NCI-H187 (cell line): ENCODE measurements at regions not wholly inside any gene's neighbourhood (a gene's known extent, or its start where the extent isn't known, plus 50 kb on each side); places are given as distances from the start of the nearest gene placed in this dataset.

ENCODE experiments used
- DNase-seq, 2 experiments: peaks; one replicate each; lab custom pipeline; 2025; lab: John Stamatoyannopoulos, UW

- DNase-seq = no peak
These were observed 136.3 kb upstream of the SLC22A23 start for GRCh38 chr6:3593161-3593560.

GRCh38 chr6:3592371-3592941 is 135.6 kb upstream of the SLC22A23 start:
- DNase-seq = no peak

- no peak for DNase-seq
These were observed 135.1 kb upstream of the SLC22A23 start for GRCh38 chr6:3591970-3592369.

- DNase-seq = no peak
These were observed 130.8 kb upstream of the SLC22A23 start for GRCh38 chr6:3587660-3588059.

- DNase-seq = no peak
These were observed 128.6 kb upstream of the SLC22A23 start for GRCh38 chr6:3585320-3585935.

GRCh38 chr6:3584606-3585005 is 127.8 kb upstream of the SLC22A23 start:
- no peak for DNase-seq

- DNase-seq = no peak
These were observed 124.6 kb upstream of the SLC22A23 start for GRCh38 chr6:3581469-3581868.

- no peak for DNase-seq
These were observed 122.9 kb upstream of the SLC22A23 start for GRCh38 chr6:3579652-3580175.

- DNase-seq = no peak
These were observed 122.1 kb upstream of the SLC22A23 start for GRCh38 chr6:3578981-3579380.

GRCh38 chr6:3577517-3577916 is 120.7 kb upstream of the SLC22A23 start:
- no peak for DNase-seq

GRCh38 chr6:3575701-3576100 is 118.9 kb upstream of the SLC22A23 start:
- no peak for DNase-seq

- DNase-seq = peak; percentile 72 to 81
These were observed 118.3 kb upstream of the SLC22A23 start for GRCh38 chr6:3575166-3575565.

- DNase-seq = no peak
These were observed 116.8 kb upstream of the SLC22A23 start for GRCh38 chr6:3573670-3574069.

- no peak for DNase-seq
These were observed 115.0 kb upstream of the SLC22A23 start for GRCh38 chr6:3571836-3572235.

- no peak for DNase-seq
These were observed 114.4 kb upstream of the SLC22A23 start for GRCh38 chr6:3571250-3571681.

GRCh38 chr6:3569816-3570215 is 113.0 kb upstream of the SLC22A23 start:
- DNase-seq = no peak

- no peak for DNase-seq
These were observed 111.7 kb upstream of the SLC22A23 start for GRCh38 chr6:3568396-3569082.

- no peak for DNase-seq
These were observed 110.0 kb upstream of the SLC22A23 start for GRCh38 chr6:3566812-3567211.

- DNase-seq = no peak
These were observed 108.4 kb upstream of the SLC22A23 start for GRCh38 chr6:3565291-3565690.

- DNase-seq = peak; percentile 19 to 72
These were observed 104.9 kb upstream of the SLC22A23 start for GRCh38 chr6:3561725-3562124.

- DNase-seq = no peak
These were observed 103.4 kb upstream of the SLC22A23 start for GRCh38 chr6:3560211-3560610.

- DNase-seq = no peak
These were observed 102.7 kb upstream of the SLC22A23 start for GRCh38 chr6:3559561-3559960.

GRCh38 chr6:3557336-3557735 is 100.5 kb upstream of the SLC22A23 start:
- DNase-seq = no peak
